HL-60 (cell line): ENCODE measurements at regions not wholly inside any gene's neighbourhood (a gene's known extent, or its start where the extent isn't known, plus 50 kb on each side); places are given as distances from the start of the nearest gene placed in this dataset.

ENCODE experiments used
- CTCF ChIP-seq: IDR thresholded peaks from one replicate; pipeline ENCODE4 v1.5.1; 2011; ENCODE audit warnings: low read length, control low read depth, inconsistent platforms; ENCODE audit not compliant: insufficient read depth
- GABPA ChIP-seq: IDR thresholded peaks from 2 replicates; pipeline ENCODE4 v1.6.1; 2012; ENCODE audit warnings: low read depth
- POLR2AphosphoS5 ChIP-seq: IDR thresholded peaks from 2 replicates; pipeline ENCODE4 v1.6.1; 2012; ENCODE audit warnings: low read depth
- REST ChIP-seq: IDR thresholded peaks from 2 replicates; pipeline ENCODE4 v1.6.1; 2012; ENCODE audit warnings: low read depth; ENCODE audit not compliant: insufficient replicate concordance
- SPI1 ChIP-seq: IDR thresholded peaks from 2 replicates; pipeline ENCODE4 v1.6.1; 2012; ENCODE audit warnings: low read depth, mild to moderate bottlenecking, borderline replicate concordance

GRCh38 chr7:67655168-67655567 is 658.5 kb downstream of the TYW1 start:
- no peak for TF ChIP-seq REST
- no peak for TF ChIP-seq CTCF
- TF ChIP-seq POLR2AphosphoS5, result no peak
- TF ChIP-seq SPI1, result no peak
- TF ChIP-seq GABPA, result no peak
